Hematopoietic multipotent progenitor cell treated with erythropoietin and hydrocortisone succinate and interleukin-3 and kit ligand, for 8 days (in vitro differentiated cells): ENCODE measurements at regions not wholly inside any gene's neighbourhood (a gene's known extent, or its start where the extent isn't known, plus 50 kb on each side); places are given as distances from the start of the nearest gene placed in this dataset.

Experiments used
- DNase-seq: peaks from one replicate; pipeline ENCODE4 v3.0.0-alpha.2; 2015

GRCh38 chr15:70170096-70170699 lies 72.5 kb upstream of the TLE3 start:
- no peak for DNase-seq

DNA sequence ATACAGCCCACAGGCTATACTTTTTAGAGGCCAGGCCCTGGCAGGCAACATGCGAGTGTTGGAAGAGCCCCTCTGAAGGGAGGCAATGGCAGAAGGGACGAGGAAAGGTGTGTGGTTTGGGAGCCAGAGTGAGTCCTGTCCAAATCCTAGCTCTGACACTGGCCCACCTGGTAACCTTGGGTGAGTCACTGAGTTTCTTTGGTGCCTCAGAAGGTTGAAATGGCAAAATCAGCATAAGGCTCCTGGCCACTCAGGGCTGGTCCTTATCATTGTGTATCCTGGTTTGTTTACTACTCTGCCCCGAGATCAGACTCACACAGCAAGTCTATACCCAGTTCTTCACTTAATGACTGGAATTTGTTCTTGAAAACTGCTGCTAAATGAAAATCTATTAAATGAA lies 71.4 kb upstream of the TLE3 start:
- no peak for DNase-seq

GRCh38 chr15:70167155-70167554 lies 69.4 kb upstream of the TLE3 start:
- no peak for DNase-seq

- DNase-seq: no peak
Measured at GRCh38 chr15:70166506-70167087, 68.9 kb upstream of the TLE3 start.

- no peak for DNase-seq
Measured at GRCh38 chr15:70165716-70166284, 68.1 kb upstream of the TLE3 start.

DNA sequence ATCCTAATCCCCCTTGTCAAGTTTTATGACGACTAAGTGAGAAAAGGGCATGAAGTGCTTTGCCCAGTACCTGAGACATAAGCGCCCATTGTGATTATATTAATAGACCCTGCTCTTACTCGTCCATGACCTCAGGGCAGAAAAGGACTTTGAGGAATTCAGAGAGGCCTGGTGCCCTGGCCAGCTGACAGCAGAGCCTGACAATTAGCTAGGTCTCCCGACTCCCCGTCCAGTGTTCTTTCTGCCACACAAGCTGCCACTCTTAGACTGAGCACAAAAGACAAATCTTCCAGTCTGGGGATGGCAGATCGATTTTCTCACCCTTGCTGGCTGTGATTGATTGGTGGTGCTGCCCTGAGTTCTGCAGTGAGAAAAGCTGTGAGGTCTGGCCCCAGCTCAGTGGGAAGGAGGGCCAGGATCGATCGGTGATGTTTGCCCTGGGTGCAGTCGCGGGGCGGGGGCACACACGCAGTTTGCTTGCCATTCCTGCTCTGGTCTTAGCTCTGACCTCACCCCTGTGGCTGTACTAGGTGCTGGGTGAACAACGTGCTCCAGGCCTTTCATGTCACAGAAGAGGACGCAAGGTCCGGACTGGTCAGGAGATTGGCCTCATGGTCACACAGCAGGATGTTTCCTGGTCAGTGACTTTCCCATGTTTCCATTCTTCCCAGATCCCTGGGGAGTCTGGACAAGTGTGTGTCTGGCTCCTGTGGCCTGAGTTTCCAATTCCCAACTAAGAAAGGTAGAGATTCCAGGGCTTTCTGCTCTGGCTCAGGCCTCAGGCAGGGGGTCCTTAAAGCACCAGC lies 67.4 kb upstream of the TLE3 start:
- DNase-seq: no peak

GRCh38 chr15:70164156-70164900 lies 66.6 kb upstream of the TLE3 start:
- no peak for DNase-seq

- DNase-seq: no peak
Measured at GRCh38 chr15:70160803-70161565, 63.3 kb upstream of the TLE3 start.

DNA sequence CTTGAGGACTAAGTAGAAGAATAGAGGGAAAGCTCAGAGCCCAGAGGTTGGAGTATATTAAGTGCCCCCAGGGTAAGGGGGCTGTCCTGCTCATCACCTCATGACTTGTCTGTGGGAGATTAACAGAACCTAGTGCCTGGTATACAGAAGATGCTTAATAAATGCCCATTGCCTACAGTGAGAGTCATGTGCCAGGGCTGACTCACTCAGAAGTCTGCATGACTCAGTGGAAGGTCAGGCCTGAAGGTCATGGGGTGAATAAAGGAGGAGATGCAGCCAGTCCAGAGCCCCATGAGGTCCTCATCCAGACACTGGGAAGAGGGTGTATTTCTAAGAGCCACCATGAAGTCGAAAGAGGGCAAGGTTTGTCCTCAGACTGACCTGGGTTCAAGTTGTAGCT lies 62.5 kb upstream of the TLE3 start:
- no peak for DNase-seq

- DNase-seq: no peak
Measured at GRCh38 chr15:70159713-70160009, 61.9 kb upstream of the TLE3 start.

DNA sequence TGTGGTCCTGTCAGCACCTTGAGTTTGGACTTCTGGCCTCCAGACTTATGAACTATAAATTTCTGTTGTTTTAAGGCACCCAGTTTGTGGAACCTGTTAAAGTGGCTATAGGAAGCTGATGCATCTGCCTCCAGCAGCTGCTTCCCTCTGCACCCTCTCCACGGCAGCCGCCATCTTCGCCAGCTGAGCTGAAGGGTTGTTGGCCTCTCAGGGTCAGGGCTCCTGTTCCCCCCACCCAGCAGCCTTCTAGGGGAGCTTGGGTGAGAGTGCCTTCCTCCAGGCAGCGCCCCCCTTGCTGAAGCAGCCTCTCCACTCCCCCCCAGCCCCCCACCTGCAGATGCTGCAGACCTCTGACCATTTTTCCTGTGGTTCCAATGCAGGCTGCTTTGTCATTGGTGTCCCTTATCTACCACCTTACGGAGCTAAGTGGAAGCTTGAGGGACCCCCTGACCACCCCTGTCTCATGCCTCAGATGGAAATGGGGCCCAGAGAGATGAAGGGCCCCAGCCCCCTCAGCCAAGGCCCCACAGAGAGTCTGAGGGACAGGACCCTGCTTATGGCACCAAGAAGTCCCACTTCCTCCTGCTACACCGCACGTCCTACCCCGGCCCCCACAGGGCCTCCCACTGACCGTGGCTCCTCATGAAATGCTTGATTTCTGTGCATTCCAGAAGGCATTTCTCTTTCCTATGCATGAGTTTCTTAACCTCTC lies 61.4 kb upstream of the TLE3 start:
- DNase-seq: no peak

DNA sequence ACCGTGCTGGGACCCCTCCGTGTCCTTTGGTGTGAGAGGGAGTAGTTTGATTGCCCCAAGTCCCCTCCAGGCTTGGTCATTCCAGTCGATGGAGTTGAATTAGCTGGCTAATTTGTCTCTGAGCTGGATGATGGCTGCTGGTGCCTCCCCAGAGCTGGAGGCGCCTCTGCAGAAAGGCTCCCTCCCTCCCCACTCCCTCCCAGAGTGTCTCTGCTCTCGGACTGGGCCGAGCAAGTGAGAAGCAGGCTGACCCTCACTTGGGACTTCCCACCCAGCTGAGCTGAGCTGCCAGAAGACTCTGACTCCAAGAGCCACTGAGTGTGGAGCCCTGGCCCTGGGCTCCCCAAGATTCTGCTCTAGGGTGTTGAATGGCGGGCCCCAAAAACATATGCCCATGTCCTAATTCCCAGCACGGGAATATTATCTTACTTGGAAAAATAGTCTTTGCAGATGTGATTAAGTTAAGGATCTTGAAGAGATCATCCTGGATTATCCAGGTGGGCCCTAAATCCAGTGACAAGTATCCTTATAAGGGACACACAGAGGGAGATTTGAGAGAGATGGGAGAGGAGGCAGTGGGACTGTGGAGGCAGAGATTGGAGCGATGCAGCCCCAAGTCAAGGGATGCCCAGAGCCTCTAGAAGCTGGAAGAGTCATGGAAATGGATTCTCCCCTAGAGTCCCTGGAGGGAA lies 60.7 kb upstream of the TLE3 start:
- no peak for DNase-seq

GRCh38 chr15:70156671-70157271 lies 59.1 kb upstream of the TLE3 start:
- DNase-seq: no peak

DNA sequence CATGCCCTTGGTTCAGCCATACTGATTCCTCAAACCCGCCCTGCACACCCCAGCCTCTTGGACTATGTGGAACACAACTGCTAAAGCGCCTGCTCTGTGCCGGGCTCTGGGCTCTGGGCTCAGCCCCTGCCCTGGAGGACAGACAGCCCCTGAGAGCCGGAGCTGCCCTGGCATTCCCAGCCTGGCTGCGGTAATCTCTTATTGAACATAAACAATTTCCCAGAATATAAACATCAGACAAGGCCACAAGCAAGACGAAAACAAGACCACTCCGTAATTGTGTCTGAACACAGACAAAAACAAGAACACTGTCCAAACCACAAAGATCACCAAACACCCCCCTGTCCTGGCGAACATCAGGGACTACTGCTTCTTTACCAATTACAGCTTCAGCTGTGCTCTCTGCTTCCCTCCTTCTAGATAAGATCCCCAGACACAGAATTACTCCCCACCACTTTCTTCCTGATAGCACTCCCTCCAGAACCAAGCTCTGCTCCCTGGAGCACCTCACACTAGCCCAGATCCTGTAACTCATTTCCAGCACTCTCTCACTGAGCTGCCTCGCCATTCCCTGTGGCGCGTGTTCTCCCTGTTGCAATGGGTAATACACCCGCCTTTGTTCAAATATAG lies 57.1 kb upstream of the TLE3 start:
- no peak for DNase-seq

DNA sequence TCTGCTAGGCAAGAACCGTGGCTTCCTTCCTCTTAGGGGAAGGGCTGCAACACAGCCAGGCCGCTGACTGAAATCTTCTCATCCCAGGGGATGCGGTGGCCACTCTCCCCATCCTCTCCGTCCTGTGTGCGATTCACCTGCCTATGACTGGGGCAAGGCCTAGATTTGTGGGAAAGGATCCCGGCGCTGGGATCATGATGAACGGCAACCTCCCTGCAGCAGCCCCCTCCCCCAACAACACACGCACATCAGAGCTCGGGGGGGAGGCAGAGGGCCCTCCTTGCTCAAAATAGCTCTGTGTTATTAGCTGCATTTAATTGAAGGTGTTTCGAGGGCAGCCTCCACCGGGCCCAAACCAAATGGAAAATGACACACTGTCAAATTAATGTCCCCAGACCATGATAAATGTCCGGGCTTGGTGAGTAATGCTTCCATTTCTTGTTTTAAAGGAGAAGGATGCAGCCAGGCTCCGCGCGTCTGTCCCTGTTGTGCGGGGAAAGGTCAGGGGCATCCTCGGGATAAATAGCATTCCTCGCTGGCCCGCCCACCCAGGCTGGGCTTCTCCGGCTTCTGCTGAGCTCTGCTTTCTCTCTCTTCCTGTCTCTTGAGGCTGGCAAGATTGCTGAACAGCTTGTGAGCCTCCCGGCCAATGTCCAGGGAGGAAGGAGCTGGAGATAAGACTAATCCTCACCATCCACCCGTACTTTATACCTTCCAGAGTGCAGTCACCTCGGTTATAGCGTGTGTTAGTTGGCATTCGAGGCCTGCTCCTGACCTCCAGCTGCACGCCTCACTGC lies 56.4 kb upstream of the TLE3 start:
- no peak for DNase-seq

DNA sequence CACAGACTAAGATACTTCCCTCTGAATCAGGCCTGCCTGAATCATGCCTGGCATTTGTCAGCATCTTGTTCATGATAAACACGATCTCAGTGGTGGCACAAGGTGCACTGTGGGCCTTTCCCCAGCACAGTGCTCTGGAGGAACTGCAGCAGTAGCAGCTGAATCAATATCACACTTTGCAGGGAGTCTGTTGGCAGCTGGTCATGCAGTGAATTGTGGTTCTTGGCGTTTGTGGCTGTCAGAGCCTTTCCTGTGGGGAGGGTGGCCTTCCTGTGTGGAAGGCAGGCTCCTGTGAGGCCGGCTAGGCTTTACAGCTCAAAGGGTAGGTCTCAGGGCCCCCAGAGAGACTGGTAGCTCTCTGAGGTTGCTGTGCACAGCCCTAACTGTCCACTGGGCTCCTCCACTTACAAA lies 54.4 kb upstream of the TLE3 start:
- DNase-seq: peak; percentile 27

- no peak for DNase-seq
Measured at GRCh38 chr15:70151462-70151861, 53.7 kb upstream of the TLE3 start.

DNA sequence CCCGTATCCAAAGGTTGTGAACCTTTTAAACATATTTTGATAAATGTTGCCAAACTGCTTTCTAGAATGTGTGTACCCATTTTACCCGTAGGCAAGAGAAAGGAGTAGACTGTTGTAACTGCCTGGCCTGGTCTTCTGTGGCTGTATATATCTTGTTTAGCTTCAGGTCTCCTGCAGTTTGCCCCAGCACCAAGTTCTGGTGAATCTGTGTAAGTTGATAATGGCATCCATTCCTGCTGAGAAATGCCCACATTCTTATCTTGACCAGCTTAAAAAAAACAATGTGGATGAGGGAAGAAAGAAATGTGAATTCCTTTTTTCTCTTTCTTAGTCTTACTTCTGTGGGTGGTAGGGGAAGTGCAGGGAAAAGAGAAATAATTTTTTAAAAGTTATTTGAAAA lies 53.3 kb upstream of the TLE3 start:
- DNase-seq: no peak

GRCh38 chr15:70150405-70150747 lies 52.7 kb upstream of the TLE3 start:
- DNase-seq: no peak
